Breast epithelium (tissue), 4 donors: ENCODE measurements at regions not wholly inside any gene's neighbourhood (a gene's known extent, or its start where the extent isn't known, plus 50 kb on each side); places are given as distances from the start of the nearest gene placed in this dataset.

Source experiments
- DNase-seq, 2 donors: peaks; one replicate each; pipeline ENCODE4 v3.0.0-alpha.2; 2019; ENCODE audit warnings: low spot score in 2 of 2
- H3K27ac ChIP-seq, 2 donors: fragments of 200-600 bp; sonication (generic) in 1 of 2; one replicate each; pipeline ENCODE4 v1.5.1; 2016 to 2019; ENCODE audit warnings: mild to moderate bottlenecking in 1 of 2
- H3K27me3 ChIP-seq, 2 donors: fragments of 200-600 bp; sonication (generic) in 1 of 2; one replicate each; pipeline versions ENCODE4 v1.5.1 to v1.6.0; 2017 to 2019; ENCODE audit warnings: control low read depth in 1 of 2, mild to moderate bottlenecking in 1 of 2
- H3K36me3 ChIP-seq: fragments of 200-600 bp; one replicate; pipeline ENCODE4 v1.5.1; 2019
- H3K4me1 ChIP-seq, 2 donors: fragments of 200-600 bp; sonication (generic); one replicate each; pipeline ENCODE4 v1.5.1; 2016 to 2019; ENCODE audit warnings: control low read depth in 1 of 2
- H3K4me3 ChIP-seq, 3 donors: fragments of 200-600 bp; sonication (generic); 1 replicate in 2 of 3; 2 replicates in 1 of 3; pipeline ENCODE4 v1.5.1; 2016 to 2019; ENCODE audit warnings: mild to moderate bottlenecking in 3 of 3, moderate library complexity in 2 of 3
- H3K9me3 ChIP-seq, 2 donors: fragments of 200-600 bp; sonication (generic) in 1 of 2; one replicate each; pipeline ENCODE4 v1.5.1; 2016 to 2019; ENCODE audit warnings: control low read depth in 1 of 2
- CTCF ChIP-seq, 3 donors: fragments of 450-650 bp; IDR thresholded peaks; one replicate each; pipeline ENCODE4 v1.5.1; 2016 to 2017; ENCODE audit warnings: antibody characterized with exemption in 3 of 3, mild to moderate bottlenecking in 3 of 3, moderate library complexity in 3 of 3
- POLR2A ChIP-seq: fragments of 450-650 bp; IDR thresholded peaks from one replicate; pipeline ENCODE4 v1.6.1; 2016; ENCODE audit warnings: antibody characterized with exemption, mild to moderate bottlenecking, moderate library complexity
- POLR2AphosphoS5 ChIP-seq, 3 donors: sonication (generic); formaldehyde crosslinking; IDR thresholded peaks; one replicate each; pipeline ENCODE4 v1.6.1; 2017; ENCODE audit warnings: antibody characterized with exemption in 3 of 3
- intact Hi-C: fragments of 100-400 bp; cut with DNase I; formaldehyde crosslinking; loops from one replicate; pipeline ENCODE4 v1.15.1; 2023; ENCODE audit warnings: low total_unique reads

GRCh38 chr17:33487187-33487879 is 194.2 kb upstream of the ASIC2 start:
- intact Hi-C loops = no loop called here
- H3K9me3 ChIP-seq = no peaks in the 10 kb centered on the region
- no peak for DNase-seq
- TF ChIP-seq CTCF (IDR thresholded peaks at IDR 0.05) (no peak), POLR2AphosphoS5 (IDR thresholded peaks at IDR 0.05) (no peak), POLR2A (no peak)
- H3K27ac ChIP-seq = no peak overlapping the region
- no peaks in the 10 kb centered on the region for H3K4me1 ChIP-seq
- H3K27me3 ChIP-seq = no peaks in the 10 kb centered on the region
- H3K4me3 ChIP-seq = no peak overlapping the region
- H3K36me3 ChIP-seq = no peaks in the 10 kb centered on the region

GRCh38 chr17:33491871-33492481 is 198.9 kb upstream of the ASIC2 start:
- no peak for TF ChIP-seq CTCF (IDR thresholded peaks at IDR 0.05)
- no peak for TF ChIP-seq POLR2A
- TF ChIP-seq POLR2AphosphoS5 (IDR thresholded peaks at IDR 0.05) = no peak
- Histone ChIP-seq H3K4me3 (no peak overlapping the region), H3K27me3 (no peaks in the 10 kb centered on the region), H3K4me1 (no peaks in the 10 kb centered on the region), H3K36me3 (no peaks in the 10 kb centered on the region), H3K9me3 (no peaks in the 10 kb centered on the region), H3K27ac (no peak overlapping the region)
- intact Hi-C loops = no loop called here
- DNase-seq = no peak

- Histone ChIP-seq H3K27ac (no peak overlapping the region), H3K9me3 (no peaks in the 10 kb centered on the region), H3K4me1 (no peaks in the 10 kb centered on the region), H3K36me3 (no peaks in the 10 kb centered on the region), H3K27me3 (no peaks in the 10 kb centered on the region), H3K4me3 (no peak overlapping the region)
- DNase-seq = no peak
- TF ChIP-seq CTCF (IDR thresholded peaks at IDR 0.05) (no peak), POLR2A (no peak), POLR2AphosphoS5 (IDR thresholded peaks at IDR 0.05) (no peak)
- intact Hi-C loops = no loop called here
Measured at GRCh38 chr17:33492731-33493265, 199.7 kb upstream of the ASIC2 start.

- H3K27me3 ChIP-seq = no peaks in the 10 kb centered on the region
- no peak overlapping the region for H3K4me3 ChIP-seq
- no peaks in the 10 kb centered on the region for H3K9me3 ChIP-seq
- intact Hi-C loops = no loop called here
- TF ChIP-seq POLR2A (no peak), POLR2AphosphoS5 (IDR thresholded peaks at IDR 0.05) (no peak), CTCF (IDR thresholded peaks at IDR 0.05) (no peak)
- no peak for DNase-seq
- H3K27ac ChIP-seq = no peak overlapping the region
- H3K36me3 ChIP-seq = no peaks in the 10 kb centered on the region
- no peaks in the 10 kb centered on the region for H3K4me1 ChIP-seq
Measured at GRCh38 chr17:33493566-33493965, 200.5 kb upstream of the ASIC2 start.

- no peaks in the 10 kb centered on the region for H3K27me3 ChIP-seq
- H3K9me3 ChIP-seq = no peaks in the 10 kb centered on the region
- H3K4me1 ChIP-seq = no peaks in the 10 kb centered on the region
- H3K4me3 ChIP-seq = no peak overlapping the region
- no peak for DNase-seq
- intact Hi-C loops = no loop called here
- no peaks in the 10 kb centered on the region for H3K36me3 ChIP-seq
- H3K27ac ChIP-seq = no peak overlapping the region
- no peak for TF ChIP-seq CTCF (IDR thresholded peaks at IDR 0.05)
- TF ChIP-seq POLR2AphosphoS5 (IDR thresholded peaks at IDR 0.05) = no peak
- no peak for TF ChIP-seq POLR2A
Measured at GRCh38 chr17:33494151-33494550, 201.1 kb upstream of the ASIC2 start.
